ENCODE measurements at regions not wholly inside any gene's neighbourhood (a gene's known extent, or its start where the extent isn't known, plus 50 kb on each side); places are given as distances from the start of the nearest gene placed in this dataset.

- ChIA-PET CTCF (no interaction called here), POLR2A (ENCODE audit: unreplicated experiment) (no interaction called here)
- ATAC-seq (no peak), DNase-seq (no peak)
- no peak overlapping the region for H3K9ac ChIP-seq (ENCODE audit: low read length)
- no peak overlapping the region for H3K4me3 ChIP-seq (ENCODE audit: low read length)
- H3K36me3 ChIP-seq (ENCODE audit: low read depth, low read length), result no peaks in the 10 kb centered on the region
- no peaks in the 10 kb centered on the region for H3F3A ChIP-seq (ENCODE audit: low read length, unreplicated experiment)
- no peaks in the 10 kb centered on the region for H3K27me3 ChIP-seq (ENCODE audit: low read length)
- no peaks in the 10 kb centered on the region for H3K9me3 ChIP-seq (ENCODE audit: low read length)
- H3K79me2 ChIP-seq (ENCODE audit: low read length), result no peaks in the 10 kb centered on the region
- H2AFZ ChIP-seq (ENCODE audit: low read length), result no peak overlapping the region
- H3K27ac ChIP-seq (ENCODE audit: low read length), result no peak overlapping the region
- H3K4me2 ChIP-seq (ENCODE audit: low read length), result no peak overlapping the region
- no peak for TF ChIP-seq EZH2phosphoT487 (IDR thresholded peaks at IDR 0.05; ENCODE audit: borderline replicate concordance, low read length)
- no peak for TF ChIP-seq EZH2 (IDR thresholded peaks at IDR 0.05; ENCODE audit: low read length, unreplicated experiment)
- TF ChIP-seq CTCF (conservative IDR thresholded peaks at IDR 0.05; ENCODE audit: low read depth, low read length), result no peak
- BruUV-seq (replicated peaks), result no TSS peak
- H3K4me1 ChIP-seq (ENCODE audit: insufficient read depth, low read length), result no peaks in the 10 kb centered on the region
- H3K9me2 ChIP-seq (replicated peaks; ENCODE audit: low read length), result no peaks in the 10 kb centered on the region
- H4K20me1 ChIP-seq (ENCODE audit: low read length), result no peaks in the 10 kb centered on the region
- intact Hi-C loops (cut with micrococcal nuclease), result no loop called here
Measured at GRCh38 chr10:129174232-129175014, 292.6 kb upstream of the MGMT start.

- ATAC-seq (no peak), DNase-seq (no peak)
- Histone ChIP-seq H3K9ac (ENCODE audit: low read length) (no peak overlapping the region), H3K79me2 (ENCODE audit: low read length) (no peaks in the 10 kb centered on the region), H3K36me3 (ENCODE audit: low read depth, low read length) (no peaks in the 10 kb centered on the region), H3F3A (ENCODE audit: low read length, unreplicated experiment) (no peaks in the 10 kb centered on the region), H3K9me3 (ENCODE audit: low read length) (no peaks in the 10 kb centered on the region), H3K9me2 (replicated peaks; ENCODE audit: low read length) (no peaks in the 10 kb centered on the region), H2AFZ (ENCODE audit: low read length) (no peak overlapping the region), H3K4me2 (ENCODE audit: low read length) (no peak overlapping the region), H4K20me1 (ENCODE audit: low read length) (no peaks in the 10 kb centered on the region), H3K27ac (ENCODE audit: low read length) (no peak overlapping the region), H3K4me1 (ENCODE audit: insufficient read depth, low read length) (no peaks in the 10 kb centered on the region), H3K27me3 (ENCODE audit: low read length) (no peaks in the 10 kb centered on the region), H3K4me3 (ENCODE audit: low read length) (no peak overlapping the region)
- CTCF ChIA-PET, result no interaction called here
- intact Hi-C loops (cut with micrococcal nuclease), result no loop called here
- POLR2A ChIA-PET (ENCODE audit: unreplicated experiment), result no interaction called here
- TF ChIP-seq EZH2 (IDR thresholded peaks at IDR 0.05; ENCODE audit: low read length, unreplicated experiment), result no peak
- no peak for TF ChIP-seq CTCF (conservative IDR thresholded peaks at IDR 0.05; ENCODE audit: low read depth, low read length)
- TF ChIP-seq EZH2phosphoT487 (IDR thresholded peaks at IDR 0.05; ENCODE audit: borderline replicate concordance, low read length), result no peak
- BruUV-seq (replicated peaks), result no TSS peak
Measured at GRCh38 chr10:129179245-129179971, 287.6 kb upstream of the MGMT start.

Measured in PC-3 (cell line).